Caco-2 (cell line): ENCODE measurements at regions not wholly inside any gene's neighbourhood (a gene's known extent, or its start where the extent isn't known, plus 50 kb on each side); places are given as distances from the start of the nearest gene placed in this dataset.

Experiments
- BruUV-seq: library from RNA; stranded (reverse); fragments of 400-500 nt; replicated peaks from 2 replicates; lab custom pipeline; 2021; lab: Mats Ljungman, UMichigan
- CTCF ChIA-PET: fragments of 300-600 bp; sonication (Branson Sonifier 250); formaldehyde crosslinking; loops from one replicate; lab custom pipeline; 2022; ENCODE audit warnings: antibody characterized with exemption; lab: Charles Lee
- POLR2A ChIA-PET: fragments of 300-600 bp; sonication (Branson Sonifier 250); formaldehyde crosslinking; loops from one replicate; lab custom pipeline; 2022; ENCODE audit warnings: antibody characterized with exemption; lab: Charles Lee
- DNase-seq, 2 experiments: peaks; one replicate each; pipeline versions ENCODE4 v3.0.0 to v3.0.0-alpha.2; 2020 to 2022
- H3K27me3 ChIP-seq: replicated peaks from 2 replicates; pipeline ENCODE4 v1.6.0; 2011; ENCODE audit warnings: low read length; ENCODE audit not compliant: control insufficient read depth, insufficient read depth
- H3K36me3 ChIP-seq: 2 replicates; pipeline ENCODE4 v1.5.1; 2011; ENCODE audit warnings: low read length; ENCODE audit not compliant: control insufficient read depth, insufficient read depth
- H3K4me1 ChIP-seq: fragments of 250-450 bp; sonication (Bioruptor Pico); 2 replicates; pipeline ENCODE4 v1.5.1; 2020; ENCODE audit warnings: mild to moderate bottlenecking
- H3K4me3 ChIP-seq: 2 replicates; pipeline ENCODE4 v1.5.1; 2011; ENCODE audit warnings: low read depth, mild to moderate bottlenecking, control low read depth, low read length
- H3K9me3 ChIP-seq: fragments of 250-450 bp; sonication (Bioruptor Pico); 2 replicates; pipeline ENCODE4 v1.5.1; 2020; ENCODE audit warnings: mild to moderate bottlenecking, moderate library complexity
- H3K27ac Mint-ChIP-seq: one replicate; pipeline ENCODE4 v1.8.0; 2022; ENCODE audit warnings: mixed read lengths; ENCODE audit not compliant: unreplicated experiment
- H3K27me3 Mint-ChIP-seq: one replicate; pipeline ENCODE4 v1.8.0; 2022; ENCODE audit warnings: mixed read lengths; ENCODE audit not compliant: insufficient read depth, unreplicated experiment
- H3K36me3 Mint-ChIP-seq: one replicate; pipeline ENCODE4 v1.8.0; 2022; ENCODE audit warnings: mild to moderate bottlenecking, mixed read lengths; ENCODE audit not compliant: insufficient read depth, unreplicated experiment
- H3K4me1 Mint-ChIP-seq: one replicate; pipeline ENCODE4 v1.8.0; 2022; ENCODE audit warnings: low read depth, mixed read lengths; ENCODE audit not compliant: unreplicated experiment
- H3K4me3 Mint-ChIP-seq: one replicate; pipeline ENCODE4 v1.8.0; 2022; ENCODE audit warnings: mild to moderate bottlenecking, moderate library complexity, mixed read lengths; ENCODE audit not compliant: unreplicated experiment
- H3K9me3 Mint-ChIP-seq: one replicate; pipeline ENCODE4 v1.8.0; 2022; ENCODE audit warnings: mixed read lengths; ENCODE audit not compliant: unreplicated experiment
- intact Hi-C: fragments of 100-400 bp; cut with micrococcal nuclease; formaldehyde crosslinking; loops from one replicate; pipeline ENCODE4 v1.10.0; 2022; ENCODE audit not compliant: unreplicated experiment
- TF ChIP-seq, protein P1 (sequence below), 2 experiments: fragments of 200-600 bp in 1 of 2; IDR thresholded peaks; 1 replicate in 1 of 2; 2 replicates in 1 of 2; pipeline versions ENCODE4 v1.5.1 to v1.8.0; 2011 to 2022; ENCODE audit warnings: antibody characterized with exemption in 1 of 2, control low read depth in 1 of 2, inconsistent platforms in 1 of 2, low read depth in 1 of 2, low read length in 1 of 2, mild to moderate bottlenecking in 1 of 2, moderate library complexity in 1 of 2; ENCODE audit not compliant: insufficient read depth in 1 of 2, severe bottlenecking in 1 of 2, unreplicated experiment in 1 of 2

DNA sequence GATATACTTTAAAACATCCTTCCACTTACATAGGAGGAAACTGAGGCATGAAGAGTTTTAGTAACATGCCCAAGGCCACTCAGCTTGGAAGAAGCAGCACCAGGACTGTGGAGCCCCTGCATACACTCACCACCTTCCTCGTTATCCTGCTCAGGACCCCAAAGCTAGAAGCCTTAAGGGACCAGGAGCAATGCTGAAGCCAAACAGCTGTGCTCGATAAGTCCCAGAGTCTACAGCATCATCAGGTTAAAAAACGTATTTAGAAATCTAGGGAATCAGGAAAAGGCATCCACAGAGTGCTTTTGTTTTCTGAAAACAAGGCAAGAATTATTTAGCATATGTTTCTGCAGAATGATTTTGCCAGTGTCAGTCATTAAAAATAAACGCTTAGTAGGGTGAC, 301.7 kb upstream of the ESRRG start:
- Mint-ChIP-seq H3K4me1 (no peaks in the 10 kb centered on the region), H3K36me3 (no peaks in the 10 kb centered on the region), H3K27ac (no peak overlapping the region), H3K27me3 (peaks cover 2% of the 10 kb centered on the region), H3K4me3 (no peak overlapping the region), H3K9me3 (no peaks in the 10 kb centered on the region)
- no peaks in the 10 kb centered on the region for H3K36me3 ChIP-seq
- DNase-seq = no peak
- H3K9me3 ChIP-seq = no peaks in the 10 kb centered on the region
- TF ChIP-seq, protein P1, sequence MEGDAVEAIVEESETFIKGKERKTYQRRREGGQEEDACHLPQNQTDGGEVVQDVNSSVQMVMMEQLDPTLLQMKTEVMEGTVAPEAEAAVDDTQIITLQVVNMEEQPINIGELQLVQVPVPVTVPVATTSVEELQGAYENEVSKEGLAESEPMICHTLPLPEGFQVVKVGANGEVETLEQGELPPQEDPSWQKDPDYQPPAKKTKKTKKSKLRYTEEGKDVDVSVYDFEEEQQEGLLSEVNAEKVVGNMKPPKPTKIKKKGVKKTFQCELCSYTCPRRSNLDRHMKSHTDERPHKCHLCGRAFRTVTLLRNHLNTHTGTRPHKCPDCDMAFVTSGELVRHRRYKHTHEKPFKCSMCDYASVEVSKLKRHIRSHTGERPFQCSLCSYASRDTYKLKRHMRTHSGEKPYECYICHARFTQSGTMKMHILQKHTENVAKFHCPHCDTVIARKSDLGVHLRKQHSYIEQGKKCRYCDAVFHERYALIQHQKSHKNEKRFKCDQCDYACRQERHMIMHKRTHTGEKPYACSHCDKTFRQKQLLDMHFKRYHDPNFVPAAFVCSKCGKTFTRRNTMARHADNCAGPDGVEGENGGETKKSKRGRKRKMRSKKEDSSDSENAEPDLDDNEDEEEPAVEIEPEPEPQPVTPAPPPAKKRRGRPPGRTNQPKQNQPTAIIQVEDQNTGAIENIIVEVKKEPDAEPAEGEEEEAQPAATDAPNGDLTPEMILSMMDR (IDR thresholded peaks at IDR 0.05; ENCODE audit: insufficient read depth in 1 of 2, low read depth in 1 of 2, low read length in 1 of 2, severe bottlenecking in 1 of 2, unreplicated experiment in 1 of 2) = no peak
- no TSS peak for BruUV-seq
- intact Hi-C loops = no loop called here
- no peaks in the 10 kb centered on the region for H3K27me3 ChIP-seq
- H3K4me3 ChIP-seq = no peak overlapping the region
- ChIA-PET CTCF (no interaction called here), POLR2A (no interaction called here)
- no peaks in the 10 kb centered on the region; the same call in 1 of the 2 replicates for H3K4me1 ChIP-seq

DNA sequence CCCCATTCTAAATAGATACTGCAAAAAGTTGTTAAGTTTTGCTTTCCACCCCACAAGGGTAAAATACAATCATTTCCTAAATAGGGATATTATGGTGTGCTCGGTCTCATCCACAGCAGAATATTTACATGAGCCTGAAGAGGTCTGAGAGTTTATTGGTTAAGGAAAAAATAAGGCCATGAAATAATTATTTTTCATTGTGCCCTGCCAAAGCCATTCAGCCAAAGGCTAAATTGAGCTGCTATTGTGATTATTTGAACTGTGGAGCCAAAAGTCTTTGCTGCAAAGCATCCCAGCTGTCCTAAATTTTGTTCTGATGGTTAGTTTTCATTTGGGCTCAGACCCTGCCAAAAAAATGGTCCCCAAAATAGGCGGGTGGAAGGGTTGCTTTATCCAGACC, 298.7 kb upstream of the ESRRG start:
- TF ChIP-seq, protein P1 (IDR thresholded peaks at IDR 0.05; ENCODE audit: insufficient read depth in 1 of 2, low read depth in 1 of 2, low read length in 1 of 2, severe bottlenecking in 1 of 2, unreplicated experiment in 1 of 2) = no peak
- Histone ChIP-seq H3K4me3 (no peak overlapping the region), H3K27me3 (no peaks in the 10 kb centered on the region), H3K36me3 (no peaks in the 10 kb centered on the region), H3K4me1 (no peaks in the 10 kb centered on the region), H3K9me3 (no peaks in the 10 kb centered on the region)
- no peaks in the 10 kb centered on the region for H3K36me3 Mint-ChIP-seq
- CTCF ChIA-PET = no interaction called here
- H3K27ac Mint-ChIP-seq = no peak overlapping the region
- intact Hi-C loops = no loop called here
- no peak overlapping the region for H3K4me3 Mint-ChIP-seq
- peaks cover 11% of the 10 kb centered on the region for H3K27me3 Mint-ChIP-seq
- no peak for DNase-seq
- BruUV-seq = no TSS peak
- H3K9me3 Mint-ChIP-seq = no peaks in the 10 kb centered on the region
- H3K4me1 Mint-ChIP-seq = no peaks in the 10 kb centered on the region
- POLR2A ChIA-PET = no interaction called here

DNA sequence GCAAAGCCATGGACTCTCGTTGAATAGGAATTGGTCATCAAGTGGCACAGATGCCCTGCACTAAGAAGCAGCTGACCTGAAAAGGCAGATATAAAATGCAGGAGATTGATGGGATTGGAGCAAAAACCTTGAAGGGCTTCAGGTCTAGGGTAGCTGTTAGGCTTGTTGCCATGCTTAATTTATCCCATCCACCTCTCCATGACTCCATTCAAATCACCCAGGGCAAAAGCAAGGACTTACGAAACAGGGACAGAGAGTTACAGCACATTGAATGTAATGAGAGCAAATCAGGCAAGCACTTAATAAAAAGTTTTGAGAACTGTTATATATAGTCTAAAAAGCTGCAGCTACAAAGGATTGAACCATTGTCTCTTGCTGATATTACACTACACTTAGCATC, 298.2 kb upstream of the ESRRG start:
- H3K9me3 ChIP-seq = no peaks in the 10 kb centered on the region
- intact Hi-C loops = no loop called here
- H3K4me1 ChIP-seq = no peaks in the 10 kb centered on the region
- POLR2A ChIA-PET = no interaction called here
- no peaks in the 10 kb centered on the region for H3K36me3 Mint-ChIP-seq
- no peaks in the 10 kb centered on the region for H3K27me3 ChIP-seq
- H3K36me3 ChIP-seq = no peaks in the 10 kb centered on the region
- H3K4me1 Mint-ChIP-seq = no peaks in the 10 kb centered on the region
- CTCF ChIA-PET = no interaction called here
- no TSS peak for BruUV-seq
- TF ChIP-seq, protein P1 (IDR thresholded peaks at IDR 0.05; ENCODE audit: insufficient read depth in 1 of 2, low read depth in 1 of 2, low read length in 1 of 2, severe bottlenecking in 1 of 2, unreplicated experiment in 1 of 2) = no peak
- H3K4me3 ChIP-seq = no peak overlapping the region
- peaks cover 11% of the 10 kb centered on the region for H3K27me3 Mint-ChIP-seq
- H3K27ac Mint-ChIP-seq = no peak overlapping the region
- DNase-seq = no peak
- no peak overlapping the region for H3K4me3 Mint-ChIP-seq
- H3K9me3 Mint-ChIP-seq = no peaks in the 10 kb centered on the region
